GM12878 (cell line): ENCODE measurements at regions not wholly inside any gene's neighbourhood (a gene's known extent, or its start where the extent isn't known, plus 50 kb on each side); places are given as distances from the start of the nearest gene placed in this dataset.

Source experiments
- DPF2 ChIP-seq: fragments of 450-650 bp; IDR thresholded peaks from 2 replicates; pipeline ENCODE4 v1.6.1; 2017; ENCODE audit warnings: mild to moderate bottlenecking
- NR2C2 ChIP-seq: IDR thresholded peaks from 2 replicates; pipeline ENCODE4 v1.6.1; 2011; ENCODE audit warnings: borderline replicate concordance, low read depth; ENCODE audit not compliant: control insufficient read depth, insufficient read length
- REST ChIP-seq: IDR thresholded peaks from 2 replicates; pipeline ENCODE4 v1.6.1; 2012; ENCODE audit warnings: mild to moderate bottlenecking, low read depth, low read length
- TF ChIP-seq, protein P1 (sequence below): fragments of 450-650 bp; IDR thresholded peaks from 2 replicates; pipeline ENCODE4 v1.6.1; 2017; ENCODE audit warnings: antibody characterized with exemption, mild to moderate bottlenecking, moderate library complexity
- TF ChIP-seq, protein P2 (sequence below): fragments of 450-650 bp; formaldehyde crosslinking; IDR thresholded peaks from 2 replicates; pipeline ENCODE4 v1.4.0; 2020; ENCODE audit warnings: mild to moderate bottlenecking, moderate library complexity

DNA sequence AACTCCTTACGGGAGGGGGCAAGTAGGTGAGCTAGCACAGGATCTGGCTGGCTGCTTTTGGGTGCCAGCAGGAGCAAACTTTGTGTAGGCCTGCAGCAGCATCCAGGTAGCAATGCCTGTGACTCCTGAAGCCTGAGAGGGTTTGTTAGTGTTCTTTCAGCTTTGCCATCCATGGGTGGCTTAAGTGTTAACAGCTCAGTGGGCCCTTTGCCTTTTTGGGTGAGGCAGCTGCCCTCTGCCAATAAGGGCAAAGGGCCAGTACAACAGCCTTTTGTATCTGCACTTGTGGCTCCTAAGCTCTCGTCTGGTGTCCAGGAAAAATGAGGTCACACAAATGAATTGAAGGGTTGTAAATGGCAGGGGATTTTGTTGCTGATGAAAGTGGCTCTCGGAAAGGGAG is 359.0 kb upstream of the CHRM2 start (continued):
- TF ChIP-seq, protein P1, sequence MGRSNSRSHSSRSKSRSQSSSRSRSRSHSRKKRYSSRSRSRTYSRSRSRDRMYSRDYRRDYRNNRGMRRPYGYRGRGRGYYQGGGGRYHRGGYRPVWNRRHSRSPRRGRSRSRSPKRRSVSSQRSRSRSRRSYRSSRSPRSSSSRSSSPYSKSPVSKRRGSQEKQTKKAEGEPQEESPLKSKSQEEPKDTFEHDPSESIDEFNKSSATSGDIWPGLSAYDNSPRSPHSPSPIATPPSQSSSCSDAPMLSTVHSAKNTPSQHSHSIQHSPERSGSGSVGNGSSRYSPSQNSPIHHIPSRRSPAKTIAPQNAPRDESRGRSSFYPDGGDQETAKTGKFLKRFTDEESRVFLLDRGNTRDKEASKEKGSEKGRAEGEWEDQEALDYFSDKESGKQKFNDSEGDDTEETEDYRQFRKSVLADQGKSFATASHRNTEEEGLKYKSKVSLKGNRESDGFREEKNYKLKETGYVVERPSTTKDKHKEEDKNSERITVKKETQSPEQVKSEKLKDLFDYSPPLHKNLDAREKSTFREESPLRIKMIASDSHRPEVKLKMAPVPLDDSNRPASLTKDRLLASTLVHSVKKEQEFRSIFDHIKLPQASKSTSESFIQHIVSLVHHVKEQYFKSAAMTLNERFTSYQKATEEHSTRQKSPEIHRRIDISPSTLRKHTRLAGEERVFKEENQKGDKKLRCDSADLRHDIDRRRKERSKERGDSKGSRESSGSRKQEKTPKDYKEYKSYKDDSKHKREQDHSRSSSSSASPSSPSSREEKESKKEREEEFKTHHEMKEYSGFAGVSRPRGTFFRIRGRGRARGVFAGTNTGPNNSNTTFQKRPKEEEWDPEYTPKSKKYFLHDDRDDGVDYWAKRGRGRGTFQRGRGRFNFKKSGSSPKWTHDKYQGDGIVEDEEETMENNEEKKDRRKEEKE, result no peak
- TF ChIP-seq NR2C2, result no peak
- TF ChIP-seq, protein P2, sequence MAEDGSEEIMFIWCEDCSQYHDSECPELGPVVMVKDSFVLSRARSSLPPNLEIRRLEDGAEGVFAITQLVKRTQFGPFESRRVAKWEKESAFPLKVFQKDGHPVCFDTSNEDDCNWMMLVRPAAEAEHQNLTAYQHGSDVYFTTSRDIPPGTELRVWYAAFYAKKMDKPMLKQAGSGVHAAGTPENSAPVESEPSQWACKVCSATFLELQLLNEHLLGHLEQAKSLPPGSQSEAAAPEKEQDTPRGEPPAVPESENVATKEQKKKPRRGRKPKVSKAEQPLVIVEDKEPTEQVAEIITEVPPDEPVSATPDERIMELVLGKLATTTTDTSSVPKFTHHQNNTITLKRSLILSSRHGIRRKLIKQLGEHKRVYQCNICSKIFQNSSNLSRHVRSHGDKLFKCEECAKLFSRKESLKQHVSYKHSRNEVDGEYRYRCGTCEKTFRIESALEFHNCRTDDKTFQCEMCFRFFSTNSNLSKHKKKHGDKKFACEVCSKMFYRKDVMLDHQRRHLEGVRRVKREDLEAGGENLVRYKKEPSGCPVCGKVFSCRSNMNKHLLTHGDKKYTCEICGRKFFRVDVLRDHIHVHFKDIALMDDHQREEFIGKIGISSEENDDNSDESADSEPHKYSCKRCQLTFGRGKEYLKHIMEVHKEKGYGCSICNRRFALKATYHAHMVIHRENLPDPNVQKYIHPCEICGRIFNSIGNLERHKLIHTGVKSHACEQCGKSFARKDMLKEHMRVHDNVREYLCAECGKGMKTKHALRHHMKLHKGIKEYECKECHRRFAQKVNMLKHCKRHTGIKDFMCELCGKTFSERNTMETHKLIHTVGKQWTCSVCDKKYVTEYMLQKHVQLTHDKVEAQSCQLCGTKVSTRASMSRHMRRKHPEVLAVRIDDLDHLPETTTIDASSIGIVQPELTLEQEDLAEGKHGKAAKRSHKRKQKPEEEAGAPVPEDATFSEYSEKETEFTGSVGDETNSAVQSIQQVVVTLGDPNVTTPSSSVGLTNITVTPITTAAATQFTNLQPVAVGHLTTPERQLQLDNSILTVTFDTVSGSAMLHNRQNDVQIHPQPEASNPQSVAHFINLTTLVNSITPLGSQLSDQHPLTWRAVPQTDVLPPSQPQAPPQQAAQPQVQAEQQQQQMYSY (CRISPR knock-in tag), result no peak
- no peak for TF ChIP-seq DPF2
- TF ChIP-seq REST, result no peak
